Astrocyte (in vitro differentiated cells and primary cell): ENCODE measurements at regions not wholly inside any gene's neighbourhood (a gene's known extent, or its start where the extent isn't known, plus 50 kb on each side); places are given as distances from the start of the nearest gene placed in this dataset.

ENCODE experiments used
- DNase-seq: peaks from one replicate; pipeline ENCODE4 v3.0.0-alpha.2; 2010; ENCODE audit warnings: low read depth
- FAIRE-seq: peaks from 2 replicates; lab custom pipeline; 2011; peaks lifted over from hg19 to GRCh38; lab: Jason Lieb, UNC
- H2AFZ ChIP-seq: 2 replicates; pipeline ENCODE4 v1.6.0; 2012; ENCODE audit warnings: low read depth, low read length, inconsistent platforms
- H3K27ac ChIP-seq: 2 replicates; pipeline ENCODE4 v1.5.1; 2011; ENCODE audit warnings: low read depth, low read length, inconsistent platforms
- H3K27me3 ChIP-seq: 2 replicates; pipeline ENCODE4 v1.6.0; 2011; ENCODE audit warnings: low read length, inconsistent platforms; ENCODE audit not compliant: insufficient read depth
- H3K36me3 ChIP-seq: 2 replicates; pipeline ENCODE4 v1.5.1; 2011; ENCODE audit warnings: low read length, inconsistent platforms; ENCODE audit not compliant: insufficient read depth
- H3K4me1 ChIP-seq: 2 replicates; pipeline ENCODE4 v1.5.1; 2011; ENCODE audit warnings: low read length, inconsistent platforms; ENCODE audit not compliant: insufficient read depth
- H3K4me2 ChIP-seq: 2 replicates; pipeline ENCODE4 v1.6.0; 2012; ENCODE audit warnings: low read length, inconsistent platforms
- H3K4me3 ChIP-seq: 2 replicates; pipeline ENCODE4 v1.5.1; 2011; ENCODE audit warnings: low read depth, mild to moderate bottlenecking, low read length, inconsistent platforms; ENCODE audit not compliant: insufficient read depth
- H3K79me2 ChIP-seq: 2 replicates; pipeline ENCODE4 v1.6.0; 2012; ENCODE audit warnings: mild to moderate bottlenecking, low read length, inconsistent platforms; ENCODE audit not compliant: insufficient read depth
- H3K9ac ChIP-seq: 2 replicates; pipeline ENCODE4 v1.6.0; 2012; ENCODE audit warnings: mild to moderate bottlenecking, low read length, inconsistent platforms
- H3K9me3 ChIP-seq: 2 replicates; pipeline ENCODE4 v1.5.1; 2012; ENCODE audit warnings: low read depth, mild to moderate bottlenecking, low read length, inconsistent platforms; ENCODE audit not compliant: insufficient read depth
- H4K20me1 ChIP-seq: 2 replicates; pipeline ENCODE4 v1.6.0; 2012; ENCODE audit warnings: low read length, inconsistent platforms; ENCODE audit not compliant: insufficient read depth
- H3K27ac Mint-ChIP-seq: one replicate; pipeline ENCODE4 v1.8.0; 2021; ENCODE audit warnings: mild to moderate bottlenecking, mixed read lengths; ENCODE audit not compliant: unreplicated experiment
- H3K27me3 Mint-ChIP-seq: one replicate; pipeline ENCODE4 v1.8.0; 2021; ENCODE audit warnings: low read depth, mixed read lengths; ENCODE audit not compliant: unreplicated experiment
- H3K36me3 Mint-ChIP-seq: one replicate; pipeline ENCODE4 v1.8.0; 2021; ENCODE audit warnings: low read depth, mixed read lengths; ENCODE audit not compliant: unreplicated experiment
- H3K4me1 Mint-ChIP-seq: one replicate; pipeline ENCODE4 v1.8.0; 2021; ENCODE audit warnings: low read depth, mixed read lengths; ENCODE audit not compliant: unreplicated experiment
- H3K4me3 Mint-ChIP-seq: one replicate; pipeline ENCODE4 v1.8.0; 2021; ENCODE audit warnings: mild to moderate bottlenecking, moderate library complexity, mixed read lengths; ENCODE audit not compliant: unreplicated experiment
- H3K9me3 Mint-ChIP-seq: one replicate; pipeline ENCODE4 v1.8.0; 2021; ENCODE audit warnings: mild to moderate bottlenecking, mixed read lengths; ENCODE audit not compliant: unreplicated experiment
- CTCF ChIP-seq: IDR thresholded peaks from 2 replicates; pipeline ENCODE4 v1.5.1; 2011; ENCODE audit warnings: low read depth, mild to moderate bottlenecking, inconsistent platforms, low read length, moderate library complexity; ENCODE audit not compliant: insufficient read depth
- EZH2 ChIP-seq: IDR thresholded peaks from 2 replicates; pipeline ENCODE4 v1.6.1; 2012; ENCODE audit warnings: mild to moderate bottlenecking, low read length, inconsistent platforms; ENCODE audit not compliant: insufficient read depth

GRCh38 chr3:124671106-124671505 lies 59.1 kb upstream of the UMPS start:
- H3K36me3 Mint-ChIP-seq, result peaks cover 13% of the 10 kb centered on the region
- no peak overlapping the region for H3K27ac Mint-ChIP-seq

GRCh38 chr3:124674336-124674735 lies 55.9 kb upstream of the UMPS start:
- H3K9me3 Mint-ChIP-seq, result peaks cover 3% of the 10 kb centered on the region
- TF ChIP-seq CTCF (no peak), EZH2 (no peak)
- no peak overlapping the region for H3K9ac ChIP-seq
- no peaks in the 10 kb centered on the region for H3K4me1 Mint-ChIP-seq
- H2AFZ ChIP-seq, result no peak overlapping the region
- no peak overlapping the region for H3K4me2 ChIP-seq
- H3K27me3 Mint-ChIP-seq, result peaks cover 3% of the 10 kb centered on the region
- no peak overlapping the region for H3K27ac Mint-ChIP-seq
- no peaks in the 10 kb centered on the region for H4K20me1 ChIP-seq
- no peaks in the 10 kb centered on the region for H3K27me3 ChIP-seq
- H3K36me3 Mint-ChIP-seq, result peaks cover 15% of the 10 kb centered on the region
- peaks cover under 1% of the 10 kb centered on the region for H3K4me1 ChIP-seq
- no peak for FAIRE-seq
- no peak overlapping the region for H3K27ac ChIP-seq
- H3K4me3 ChIP-seq, result no peak overlapping the region
- no peaks in the 10 kb centered on the region for H3K36me3 ChIP-seq
- no peaks in the 10 kb centered on the region for H3K79me2 ChIP-seq
- no peak overlapping the region for H3K4me3 Mint-ChIP-seq
- no peaks in the 10 kb centered on the region for H3K9me3 ChIP-seq
- no peak for DNase-seq

More at GRCh38 chr3:124671106-124671505, 59.1 kb upstream of the UMPS start:
- Histone ChIP-seq H3K9me3 (no peaks in the 10 kb centered on the region), H3K4me1 (peaks cover 4% of the 10 kb centered on the region), H3K9ac (no peak overlapping the region), H3K36me3 (no peaks in the 10 kb centered on the region), H3K27me3 (no peaks in the 10 kb centered on the region), H3K27ac (no peak overlapping the region), H2AFZ (no peak overlapping the region), H3K4me3 (no peak overlapping the region), H3K4me2 (no peak overlapping the region), H4K20me1 (no peaks in the 10 kb centered on the region), H3K79me2 (no peaks in the 10 kb centered on the region)
- TF ChIP-seq CTCF, result no peak
- no peak for TF ChIP-seq EZH2
- DNase-seq (no peak), FAIRE-seq (no peak)
- Mint-ChIP-seq H3K4me1 (no peaks in the 10 kb centered on the region), H3K27me3 (no peaks in the 10 kb centered on the region), H3K9me3 (no peaks in the 10 kb centered on the region), H3K4me3 (no peak overlapping the region)

GRCh38 chr3:124676236-124676635 lies 54.0 kb upstream of the UMPS start:
- Histone ChIP-seq H3K4me2 (no peak overlapping the region), H3K79me2 (no peaks in the 10 kb centered on the region), H3K9me3 (no peaks in the 10 kb centered on the region), H3K27ac (no peak overlapping the region), H3K36me3 (no peaks in the 10 kb centered on the region), H3K9ac (no peak overlapping the region), H3K27me3 (no peaks in the 10 kb centered on the region), H2AFZ (no peak overlapping the region), H3K4me1 (no peaks in the 10 kb centered on the region), H4K20me1 (no peaks in the 10 kb centered on the region), H3K4me3 (no peak overlapping the region)
- peak; percentile 87 for DNase-seq
- no peak overlapping the region for H3K4me3 Mint-ChIP-seq
- H3K27me3 Mint-ChIP-seq, result peaks cover 7% of the 10 kb centered on the region
- peak overlapping the region; percentile 42 for H3K27ac Mint-ChIP-seq
- TF ChIP-seq CTCF (no peak), EZH2 (no peak)
- H3K36me3 Mint-ChIP-seq, result peaks cover 15% of the 10 kb centered on the region
- peaks cover 3% of the 10 kb centered on the region for H3K9me3 Mint-ChIP-seq
- H3K4me1 Mint-ChIP-seq, result no peaks in the 10 kb centered on the region
- FAIRE-seq, result no peak
